Skeletal muscle satellite cell (primary cell): ENCODE measurements at regions not wholly inside any gene's neighbourhood (a gene's known extent, or its start where the extent isn't known, plus 50 kb on each side); places are given as distances from the start of the nearest gene placed in this dataset.
"Not testable (repeated sequence)": the region's sequence is repeated elsewhere in the genome, so short reads cannot be mapped to it uniquely, and the experiment has no call there.

Experiments used
- H3K27me3 ChIP-seq: 2 replicates; pipeline ENCODE4 v1.7.0; 2013; ENCODE audit warnings: low read length; ENCODE audit not compliant: control insufficient read depth, insufficient read depth
- H3K36me3 ChIP-seq: 2 replicates; pipeline ENCODE4 v1.7.0; 2013; ENCODE audit warnings: mild to moderate bottlenecking, control low read depth, low read length; ENCODE audit not compliant: insufficient read depth
- H3K4me1 ChIP-seq: 2 replicates; pipeline ENCODE4 v1.7.0; 2013; ENCODE audit warnings: low read length; ENCODE audit not compliant: control insufficient read depth, insufficient read depth
- H3K4me2 ChIP-seq: 2 replicates; pipeline ENCODE4 v1.7.0; 2013; ENCODE audit warnings: mild to moderate bottlenecking, low read length
- H3K4me3 ChIP-seq: 2 replicates; pipeline ENCODE4 v1.7.0; 2013; ENCODE audit warnings: low read length
- H3K9ac ChIP-seq: 2 replicates; pipeline ENCODE4 v1.7.0; 2013; ENCODE audit warnings: mild to moderate bottlenecking, low read depth, low read length, moderate library complexity
- H3K9me3 ChIP-seq: replicated peaks from 2 replicates; pipeline ENCODE4 v1.7.0; 2013; ENCODE audit warnings: mild to moderate bottlenecking, control low read depth, low read length

DNA sequence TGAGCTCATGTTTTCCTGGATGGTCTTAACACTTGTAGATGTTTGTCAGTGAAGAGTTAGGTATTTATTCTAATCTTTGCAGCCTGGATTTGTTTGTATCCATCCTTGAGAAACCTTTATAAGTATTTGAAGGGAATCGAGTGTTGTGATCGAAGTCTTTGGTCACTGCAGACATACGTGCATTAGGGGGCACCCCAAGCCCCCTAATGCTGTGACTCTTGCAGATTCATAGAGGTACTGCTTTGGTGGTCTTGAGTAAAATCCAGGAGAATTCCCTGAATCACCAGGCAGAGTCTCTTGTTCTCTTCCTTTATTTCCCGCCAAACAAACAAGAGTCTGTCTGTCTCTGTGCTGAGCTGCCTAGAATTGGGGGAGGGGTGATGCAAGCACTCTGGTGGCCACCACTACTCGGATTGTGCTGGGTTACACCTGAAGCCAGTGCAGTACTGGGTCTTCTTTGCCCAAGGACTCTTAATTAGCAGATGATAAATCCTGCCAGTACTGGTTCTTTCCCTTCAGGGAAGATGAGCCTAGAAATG lies 170.5 kb upstream of the POU1F1 start:
- no peak overlapping the region for H3K4me2 ChIP-seq
- no peak overlapping the region for H3K9ac ChIP-seq
- H3K4me1 ChIP-seq, result no peaks in the 10 kb centered on the region
- H3K4me3 ChIP-seq, result no peak overlapping the region
- no peaks in the 10 kb centered on the region for H3K27me3 ChIP-seq
- H3K36me3 ChIP-seq, result no peaks in the 10 kb centered on the region
- no peaks in the 10 kb centered on the region for H3K9me3 ChIP-seq

DNA sequence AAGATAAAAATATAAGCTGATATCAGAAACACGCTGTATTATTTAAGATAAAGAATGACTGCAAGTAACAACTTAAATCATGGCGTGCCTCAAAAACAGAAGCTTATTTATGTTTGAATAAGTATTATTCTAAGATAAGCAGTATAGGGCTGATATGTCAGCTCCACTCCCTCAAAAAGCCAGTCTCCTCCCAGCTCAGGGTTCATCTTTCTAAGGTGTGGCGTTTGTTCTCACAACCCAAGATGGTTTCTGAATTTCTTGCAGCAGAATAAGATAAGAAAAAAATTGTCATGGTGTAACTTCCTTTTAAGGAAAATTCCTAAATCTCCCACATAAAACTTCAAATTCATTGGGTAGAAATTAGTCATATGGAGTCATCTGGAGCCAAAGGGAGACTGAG lies 166.1 kb upstream of the POU1F1 start:
- Histone ChIP-seq H3K9me3 (no peaks in the 10 kb centered on the region), H3K36me3 (no peaks in the 10 kb centered on the region), H3K27me3 (no peaks in the 10 kb centered on the region), H3K9ac (no peak overlapping the region), H3K4me1 (peaks cover 4% of the 10 kb centered on the region), H3K4me3 (no peak overlapping the region), H3K4me2 (no peak overlapping the region)

DNA sequence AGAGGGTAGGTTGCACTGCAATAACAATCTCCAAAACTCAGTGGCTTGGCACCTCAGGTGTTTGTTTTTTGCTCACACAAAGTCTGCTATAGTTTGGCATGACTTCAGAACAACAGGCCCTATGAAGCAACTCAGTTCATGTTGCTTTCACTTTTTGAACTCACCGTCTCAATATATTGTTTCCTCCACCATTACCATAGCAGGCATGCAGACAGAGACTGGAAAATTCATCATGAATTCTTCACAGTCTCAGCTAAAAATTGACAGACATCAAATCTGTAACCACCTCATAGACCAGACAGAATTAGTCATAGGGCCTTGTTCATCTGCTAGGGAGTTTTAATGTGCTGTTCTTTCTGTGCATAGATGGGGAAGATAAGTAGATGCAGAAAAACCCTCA lies 161.4 kb upstream of the POU1F1 start:
- no peaks in the 10 kb centered on the region for H3K36me3 ChIP-seq
- H3K4me2 ChIP-seq, result peak overlapping the region; percentile 50
- peaks cover 10% of the 10 kb centered on the region for H3K4me1 ChIP-seq
- no peaks in the 10 kb centered on the region for H3K9me3 ChIP-seq
- no peaks in the 10 kb centered on the region for H3K27me3 ChIP-seq
- H3K4me3 ChIP-seq, result peak overlapping the region; percentile 12
- H3K9ac ChIP-seq, result no peak overlapping the region

DNA sequence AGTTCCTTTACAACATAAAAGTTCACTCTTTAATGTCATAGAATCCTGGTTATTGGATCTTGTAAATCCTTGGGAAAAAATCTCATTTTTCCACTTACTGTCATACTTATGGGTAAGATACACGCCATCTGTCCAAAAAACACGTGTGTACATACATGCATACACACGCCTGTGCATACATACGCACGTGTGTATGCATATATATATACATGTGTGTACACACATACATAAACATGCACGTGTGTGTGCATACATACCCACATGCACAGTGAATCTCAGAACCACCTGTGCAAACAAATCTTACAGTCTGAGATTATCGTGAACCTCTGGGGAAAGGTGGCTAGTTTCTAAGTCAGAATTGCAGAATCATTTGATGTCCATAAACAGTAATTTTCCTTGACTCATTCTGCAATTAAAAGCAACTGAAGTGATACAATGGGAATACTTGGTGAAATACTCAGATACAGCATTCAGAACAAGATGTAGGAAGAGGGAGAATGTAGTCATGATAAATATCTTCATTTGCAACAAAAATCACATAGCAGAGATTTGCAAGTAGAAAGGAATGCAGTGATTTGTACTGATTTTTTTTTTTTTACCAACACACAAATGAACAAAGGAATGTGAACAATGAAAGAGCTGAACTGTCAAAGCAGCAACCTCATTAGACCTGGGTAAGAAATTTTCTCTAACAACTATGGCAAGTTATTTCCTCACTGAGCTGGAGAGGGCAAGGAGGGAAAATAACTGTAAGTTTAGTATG lies 160.6 kb upstream of the POU1F1 start:
- Histone ChIP-seq H3K4me2 (peak overlapping the region; percentile 50), H3K36me3 (no peaks in the 10 kb centered on the region), H3K27me3 (no peaks in the 10 kb centered on the region), H3K9me3 (no peaks in the 10 kb centered on the region), H3K9ac (no peak overlapping the region), H3K4me1 (peaks cover 10% of the 10 kb centered on the region), H3K4me3 (no peak overlapping the region)

DNA sequence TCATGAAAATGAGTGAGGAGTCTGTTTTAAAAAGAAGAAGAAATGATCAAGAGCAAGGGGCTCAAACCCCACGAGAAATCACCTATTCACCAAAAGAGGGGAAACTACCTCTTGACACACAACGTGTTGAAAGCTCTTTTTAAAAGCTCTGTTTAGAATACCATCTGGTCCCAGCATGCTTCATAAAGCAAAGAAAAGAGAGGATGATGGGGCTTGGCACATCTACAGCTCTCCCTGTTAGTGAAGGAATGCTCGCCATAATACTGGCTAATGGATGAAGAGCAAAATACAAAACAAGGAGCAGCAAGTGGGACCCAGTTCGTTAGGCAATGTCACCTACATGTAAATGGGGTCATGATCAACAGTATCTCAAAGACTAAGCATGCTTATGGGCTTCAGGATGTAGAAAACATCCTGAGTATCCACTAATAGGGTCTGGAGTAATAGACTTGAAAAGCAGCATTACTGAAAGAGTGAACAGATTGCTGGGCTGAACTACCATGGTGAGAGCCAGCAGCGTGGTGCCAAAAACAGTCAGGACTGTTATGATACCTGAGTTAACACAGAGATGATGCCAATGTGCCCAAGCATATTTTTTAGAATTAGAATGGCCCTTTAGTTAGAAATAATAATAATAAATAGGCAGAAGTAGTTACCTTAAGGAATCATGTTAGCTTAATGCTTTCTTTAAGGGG lies 159.7 kb upstream of the POU1F1 start:
- no peak overlapping the region for H3K9ac ChIP-seq
- no peak overlapping the region for H3K4me2 ChIP-seq
- no peaks in the 10 kb centered on the region for H3K27me3 ChIP-seq
- no peak overlapping the region for H3K4me3 ChIP-seq
- peaks cover 10% of the 10 kb centered on the region for H3K4me1 ChIP-seq
- H3K9me3 ChIP-seq, result no peaks in the 10 kb centered on the region
- H3K36me3 ChIP-seq, result no peaks in the 10 kb centered on the region

DNA sequence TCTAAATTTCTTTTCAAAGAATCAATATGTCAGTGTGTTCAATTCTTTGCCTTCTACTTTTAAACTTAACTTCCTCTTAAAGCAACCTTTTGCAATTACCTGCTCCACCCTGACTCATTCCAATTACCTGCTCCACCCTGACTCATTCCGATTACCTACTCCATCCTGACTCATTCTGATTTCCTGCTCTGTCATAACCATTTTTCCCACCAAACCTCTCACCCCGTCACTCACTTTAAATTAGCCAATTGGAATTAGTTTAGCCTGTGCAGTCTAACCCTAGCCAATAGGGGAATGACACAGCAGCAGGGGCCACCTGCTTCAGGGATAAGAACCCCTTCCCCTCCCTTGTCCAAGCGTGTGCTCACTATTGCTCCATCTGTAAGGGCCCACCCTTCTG lies 157.1 kb upstream of the POU1F1 start:
- not testable (repeated sequence) for H3K4me3 ChIP-seq, H3K9ac ChIP-seq, H3K36me3 ChIP-seq, H3K9me3 ChIP-seq, H3K27me3 ChIP-seq, H3K4me2 ChIP-seq, H3K4me1 ChIP-seq

DNA sequence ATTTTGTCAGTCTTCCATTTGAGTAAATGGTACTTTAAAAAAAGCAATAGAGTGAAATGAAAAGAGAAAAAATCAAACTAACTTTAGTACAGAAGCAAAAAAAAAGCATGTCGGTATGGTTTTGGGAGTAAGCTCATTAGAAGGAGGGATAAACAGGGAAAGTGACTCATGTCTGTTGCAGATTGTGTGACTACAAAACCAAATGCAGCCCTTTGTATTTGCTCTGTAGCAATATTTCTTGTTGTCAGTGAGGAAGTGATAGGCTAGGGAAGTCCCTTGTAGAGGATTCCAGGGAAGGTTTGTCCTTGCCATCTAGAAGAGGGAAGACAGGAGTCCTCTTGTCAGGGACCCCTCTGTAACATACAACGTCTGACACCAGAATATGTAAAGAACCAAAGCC lies 150.5 kb upstream of the POU1F1 start:
- Histone ChIP-seq H3K4me2 (no peak overlapping the region), H3K36me3 (no peaks in the 10 kb centered on the region), H3K4me1 (no peaks in the 10 kb centered on the region), H3K9me3 (no peaks in the 10 kb centered on the region), H3K9ac (no peak overlapping the region), H3K4me3 (no peak overlapping the region), H3K27me3 (no peaks in the 10 kb centered on the region)

DNA sequence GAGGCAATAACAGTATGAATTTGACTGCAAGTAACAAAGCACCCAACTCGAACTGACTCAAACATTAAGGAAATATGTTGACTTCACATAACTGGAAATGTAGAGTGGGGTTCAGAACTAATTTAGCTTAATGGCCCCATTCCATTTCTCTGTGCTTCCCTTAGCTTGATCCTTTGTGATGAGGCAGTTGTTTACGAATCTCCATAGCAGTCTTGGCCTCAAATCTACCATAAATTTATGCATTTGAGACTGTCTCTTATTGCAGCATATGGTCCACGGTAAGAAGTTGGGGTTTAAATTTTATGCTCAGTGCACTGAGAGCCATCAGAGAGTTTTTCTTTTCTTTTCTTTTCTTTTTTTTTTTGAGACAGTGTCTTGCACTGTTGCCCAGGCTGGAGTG lies 148.7 kb upstream of the POU1F1 start:
- no peaks in the 10 kb centered on the region for H3K4me1 ChIP-seq
- H3K9ac ChIP-seq, result no peak overlapping the region
- H3K4me2 ChIP-seq, result no peak overlapping the region
- H3K9me3 ChIP-seq, result no peaks in the 10 kb centered on the region
- no peaks in the 10 kb centered on the region for H3K27me3 ChIP-seq
- H3K4me3 ChIP-seq, result no peak overlapping the region
- no peaks in the 10 kb centered on the region for H3K36me3 ChIP-seq

DNA sequence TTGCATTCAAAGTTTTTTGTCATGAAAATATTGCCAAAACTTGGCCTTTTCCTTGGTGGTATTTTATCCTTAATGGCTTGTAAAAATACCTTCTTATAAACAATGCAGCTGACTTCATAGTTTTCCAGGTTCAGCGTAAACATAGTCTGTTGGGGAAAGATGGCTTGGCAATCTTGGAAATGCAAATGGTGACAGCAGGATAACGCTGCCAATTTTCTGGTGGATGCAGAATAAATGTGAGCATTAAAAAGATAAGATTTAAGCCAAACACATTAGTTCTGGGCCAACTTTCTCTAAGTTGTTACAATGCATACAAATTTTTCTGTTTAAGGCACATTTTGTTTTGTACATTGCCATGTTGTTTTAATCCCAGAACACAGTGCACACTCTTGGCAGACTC lies 147.0 kb upstream of the POU1F1 start:
- no peak overlapping the region for H3K9ac ChIP-seq
- no peaks in the 10 kb centered on the region for H3K9me3 ChIP-seq
- H3K4me1 ChIP-seq, result peaks cover 2% of the 10 kb centered on the region
- no peak overlapping the region for H3K4me2 ChIP-seq
- no peak overlapping the region for H3K4me3 ChIP-seq
- H3K27me3 ChIP-seq, result no peaks in the 10 kb centered on the region
- no peaks in the 10 kb centered on the region for H3K36me3 ChIP-seq

DNA sequence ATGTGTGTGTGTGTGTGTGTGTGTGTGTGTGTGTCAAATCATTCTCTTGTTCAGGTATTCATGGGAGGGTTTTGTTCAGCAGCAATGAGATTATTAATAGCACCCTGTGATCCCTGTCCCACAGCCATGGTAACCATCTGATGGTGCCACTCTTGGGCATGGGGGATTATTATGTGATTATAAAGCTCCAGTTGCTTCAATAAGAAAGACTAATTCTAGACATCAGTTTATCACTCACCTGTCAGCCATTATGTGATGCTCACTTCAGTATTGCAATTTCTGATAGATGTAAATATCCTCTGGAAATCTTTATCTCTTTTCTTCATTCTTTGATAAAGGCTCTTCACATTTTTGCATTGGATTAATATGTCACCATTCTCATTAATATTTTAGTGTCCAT lies 145.9 kb upstream of the POU1F1 start:
- H3K4me3 ChIP-seq, result no peak overlapping the region
- peaks cover 6% of the 10 kb centered on the region for H3K4me1 ChIP-seq

DNA sequence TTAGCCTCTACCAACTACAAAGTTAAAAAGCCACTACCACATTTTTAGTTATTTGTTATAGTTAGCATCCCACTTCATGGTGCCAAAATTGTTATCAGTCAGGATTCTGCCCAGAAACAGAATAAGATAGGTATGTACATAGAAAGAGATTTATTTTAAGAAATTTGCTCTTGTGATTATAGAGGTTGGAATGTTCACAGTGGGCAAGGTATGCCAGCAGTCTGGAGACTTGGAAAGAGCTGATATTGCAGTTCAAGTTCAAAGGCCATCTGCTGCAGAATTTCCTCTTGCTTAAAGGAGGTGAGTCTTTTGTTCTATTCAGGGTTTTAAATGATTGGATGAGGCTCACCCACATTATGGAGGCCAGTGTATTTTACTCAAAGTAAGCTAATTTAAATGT lies 143.8 kb upstream of the POU1F1 start:
- Histone ChIP-seq H3K36me3 (no peaks in the 10 kb centered on the region), H3K4me3 (no peak overlapping the region), H3K27me3 (no peaks in the 10 kb centered on the region), H3K9ac (no peak overlapping the region), H3K9me3 (no peaks in the 10 kb centered on the region), H3K4me1 (peaks cover 6% of the 10 kb centered on the region), H3K4me2 (no peak overlapping the region)

More for the DNA sequence above, 145.9 kb upstream of the POU1F1 start:
- no peaks in the 10 kb centered on the region for H3K36me3 ChIP-seq
- no peak overlapping the region for H3K9ac ChIP-seq
- H3K27me3 ChIP-seq, result no peaks in the 10 kb centered on the region
- H3K9me3 ChIP-seq, result no peaks in the 10 kb centered on the region
- no peak overlapping the region for H3K4me2 ChIP-seq

DNA sequence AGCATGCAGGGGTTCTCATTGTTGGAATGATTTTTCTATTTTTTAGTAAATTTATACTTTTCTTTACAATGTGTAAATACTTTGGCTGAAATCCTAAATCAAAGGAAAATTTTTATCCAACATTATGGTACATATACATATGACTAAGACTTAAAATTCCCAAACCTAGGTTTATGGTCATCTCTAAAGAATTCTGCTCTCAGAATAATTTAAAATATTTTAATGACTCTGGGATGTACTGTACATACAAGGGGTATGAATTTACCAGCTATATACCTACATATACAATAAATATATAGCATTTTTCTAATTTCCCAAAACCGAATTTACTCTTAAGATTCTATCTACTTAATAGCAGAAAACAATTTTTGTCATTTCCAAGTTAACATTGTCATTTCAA lies 137.9 kb upstream of the POU1F1 start:
- Histone ChIP-seq H3K36me3 (no peaks in the 10 kb centered on the region), H3K4me1 (peaks cover 17% of the 10 kb centered on the region), H3K9me3 (no peaks in the 10 kb centered on the region), H3K4me2 (no peak overlapping the region), H3K4me3 (no peak overlapping the region), H3K9ac (no peak overlapping the region), H3K27me3 (no peaks in the 10 kb centered on the region)
